Naive thymus-derived CD8-positive, alpha-beta T cell (primary cell): ENCODE measurements at regions not wholly inside any gene's neighbourhood (a gene's known extent, or its start where the extent isn't known, plus 50 kb on each side); places are given as distances from the start of the nearest gene placed in this dataset.
"Not testable (repeated sequence)": the region's sequence is repeated elsewhere in the genome, so short reads cannot be mapped to it uniquely, and the experiment has no call there.

ENCODE experiments used
- ATAC-seq, 2 donors: fragments of 150-1000 bp; cut with Tn5 transposase in 1 of 2; sonication (Bioruptor Pico), chemical (Tn5 transposase) in 1 of 2; 1 replicate in 1 of 2; 2 replicates in 1 of 2; pipeline ENCODE4 v1.10.0; 2021; ENCODE audit warnings: mild to moderate bottlenecking in 2 of 2, moderate library complexity in 2 of 2
- POLR2A ChIA-PET: fragments of 350-600 bp; sonication (Branson Sonifier 250); formaldehyde crosslinking; loops from one replicate; lab custom pipeline; 2021; ENCODE audit warnings: antibody characterized with exemption; lab: Charles Lee
- DNase-seq, 10 donors: peaks; one replicate each; pipeline versions ENCODE4 v3.0.0 to v3.0.0-alpha.2; 2020 to 2022
- H3K27ac Mint-ChIP-seq, 10 donors: one replicate each; pipeline ENCODE4 v1.8.0; 2020 to 2022; ENCODE audit warnings: mild to moderate bottlenecking in 10 of 10, mixed read lengths in 10 of 10, moderate library complexity in 4 of 10, inconsistent platforms in 1 of 10
- H3K27me3 Mint-ChIP-seq, 5 donors: one replicate each; pipeline ENCODE4 v1.8.0; 2021 to 2022; ENCODE audit warnings: mixed read lengths in 5 of 5
- H3K36me3 Mint-ChIP-seq, 3 donors: one replicate each; pipeline ENCODE4 v1.8.0; 2020 to 2022; ENCODE audit warnings: mixed read lengths in 3 of 3, mild to moderate bottlenecking in 2 of 3, inconsistent platforms in 1 of 3
- H3K4me1 Mint-ChIP-seq, 4 donors: one replicate each; pipeline ENCODE4 v1.8.0; 2021 to 2022; ENCODE audit warnings: mixed read lengths in 4 of 4
- H3K4me3 Mint-ChIP-seq, 10 donors: one replicate each; pipeline ENCODE4 v1.8.0; 2020 to 2022; ENCODE audit warnings: mild to moderate bottlenecking in 10 of 10, mixed read lengths in 10 of 10, moderate library complexity in 6 of 10, inconsistent platforms in 1 of 10
- H3K9me3 Mint-ChIP-seq, 9 donors: one replicate each; pipeline ENCODE4 v1.8.0; 2020 to 2022; ENCODE audit warnings: mixed read lengths in 9 of 9, mild to moderate bottlenecking in 3 of 9, inconsistent platforms in 1 of 9, moderate library complexity in 1 of 9

- Mint-ChIP-seq H3K27ac (no peak overlapping the region), H3K36me3 (no peaks in the 10 kb centered on the region), H3K4me1 (no peaks in the 10 kb centered on the region), H3K4me3 (no peak overlapping the region), H3K9me3 (peaks cover 0 to 6% (median 0%) of the 10 kb centered on the region in 9 donors), H3K27me3 (peaks cover 0 to 13% (median 3%) of the 10 kb centered on the region in 5 donors)
- no peak for ATAC-seq
- POLR2A ChIA-PET, result no interaction called here
- DNase-seq, result no peak
These were observed 321.5 kb upstream of the RPS23 start for GRCh38 chr5:82599692-82600091.

- Mint-ChIP-seq H3K27me3 (peaks cover 0 to 13% (median 3%) of the 10 kb centered on the region in 5 donors), H3K27ac (no peak overlapping the region), H3K4me1 (no peaks in the 10 kb centered on the region), H3K9me3 (peaks cover 0 to 3% (median 0%) of the 10 kb centered on the region in 9 donors), H3K36me3 (no peaks in the 10 kb centered on the region), H3K4me3 (no peak overlapping the region)
- DNase-seq, result no peak
- ATAC-seq, result no peak
- POLR2A ChIA-PET, result no interaction called here
These were observed 320.9 kb upstream of the RPS23 start for GRCh38 chr5:82599030-82599429.

GRCh38 chr5:82597437-82597836, 319.3 kb upstream of the RPS23 start:
- ATAC-seq (no peak), DNase-seq (no peak)
- no peak overlapping the region for H3K4me3 Mint-ChIP-seq
- POLR2A ChIA-PET, result no interaction called here
- no peaks in the 10 kb centered on the region for H3K36me3 Mint-ChIP-seq
- no peaks in the 10 kb centered on the region for H3K9me3 Mint-ChIP-seq
- H3K27me3 Mint-ChIP-seq, result peaks cover 0 to 13% (median 4%) of the 10 kb centered on the region in 5 donors
- no peaks in the 10 kb centered on the region for H3K4me1 Mint-ChIP-seq
- no peak overlapping the region for H3K27ac Mint-ChIP-seq

GRCh38 chr5:82596451-82596850, 318.3 kb upstream of the RPS23 start:
- Mint-ChIP-seq H3K27me3 (peaks cover 0 to 13% (median 7%) of the 10 kb centered on the region in 5 donors), H3K9me3 (peaks cover 0 to 2% (median 0%) of the 10 kb centered on the region in 9 donors), H3K27ac (no peak overlapping the region), H3K4me3 (no peak overlapping the region), H3K36me3 (no peaks in the 10 kb centered on the region), H3K4me1 (no peaks in the 10 kb centered on the region)
- DNase-seq, result no peak
- ATAC-seq, result no peak
- POLR2A ChIA-PET, result no interaction called here

GRCh38 chr5:82595113-82595512, 317.0 kb upstream of the RPS23 start:
- DNase-seq (no peak), ATAC-seq (no peak)
- H3K4me1 Mint-ChIP-seq, result no peaks in the 10 kb centered on the region
- no peak overlapping the region for H3K4me3 Mint-ChIP-seq
- H3K27ac Mint-ChIP-seq, result no peak overlapping the region
- peaks cover 0 to 13% (median 9%) of the 10 kb centered on the region in 5 donors for H3K27me3 Mint-ChIP-seq
- POLR2A ChIA-PET, result no interaction called here
- peaks cover 0 to 5% (median 1%) of the 10 kb centered on the region in 3 donors for H3K36me3 Mint-ChIP-seq
- peaks cover 0 to 11% (median 3%) of the 10 kb centered on the region in 9 donors for H3K9me3 Mint-ChIP-seq

GRCh38 chr5:82594097-82594496, 315.9 kb upstream of the RPS23 start:
- POLR2A ChIA-PET, result no interaction called here
- H3K4me3 Mint-ChIP-seq, result no peak overlapping the region
- H3K4me1 Mint-ChIP-seq, result no peaks in the 10 kb centered on the region
- no peak overlapping the region for H3K27ac Mint-ChIP-seq
- DNase-seq (no peak), ATAC-seq (no peak)
- peaks cover 0 to 13% (median 9%) of the 10 kb centered on the region in 5 donors for H3K27me3 Mint-ChIP-seq
- peaks cover 0 to 16% (median 3%) of the 10 kb centered on the region in 9 donors for H3K9me3 Mint-ChIP-seq
- peaks cover 0 to 7% (median 1%) of the 10 kb centered on the region in 3 donors for H3K36me3 Mint-ChIP-seq

GRCh38 chr5:82593481-82593880, 315.3 kb upstream of the RPS23 start:
- peaks cover 0 to 7% (median 1%) of the 10 kb centered on the region in 3 donors for H3K36me3 Mint-ChIP-seq
- POLR2A ChIA-PET, result no interaction called here

GRCh38 chr5:82591021-82591515, 312.9 kb upstream of the RPS23 start:
- Mint-ChIP-seq H3K4me3 (no peak overlapping the region), H3K36me3 (peaks cover 0 to 7% (median 1%) of the 10 kb centered on the region in 3 donors), H3K4me1 (no peaks in the 10 kb centered on the region), H3K27ac (no peak overlapping the region), H3K27me3 (peaks cover 0 to 10% (median 9%) of the 10 kb centered on the region in 5 donors), H3K9me3 (peaks cover 0 to 16% (median 3%) of the 10 kb centered on the region in 9 donors)
- DNase-seq (no peak), ATAC-seq (no peak)
- POLR2A ChIA-PET, result no interaction called here

More at GRCh38 chr5:82593481-82593880, 315.3 kb upstream of the RPS23 start:
- Mint-ChIP-seq H3K27ac (no peak overlapping the region), H3K27me3 (peaks cover 0 to 13% (median 9%) of the 10 kb centered on the region in 5 donors), H3K4me3 (no peak overlapping the region), H3K9me3 (peaks cover 0 to 16% (median 3%) of the 10 kb centered on the region in 9 donors), H3K4me1 (no peaks in the 10 kb centered on the region)
- no peak for ATAC-seq
- no peak for DNase-seq

GRCh38 chr5:82590112-82590511, 312.0 kb upstream of the RPS23 start:
- Mint-ChIP-seq H3K4me3 (no peak overlapping the region), H3K36me3 (peaks cover 0 to 7% (median 1%) of the 10 kb centered on the region in 3 donors), H3K4me1 (no peaks in the 10 kb centered on the region), H3K9me3 (peaks cover 0 to 16% (median 3%) of the 10 kb centered on the region in 9 donors), H3K27ac (no peak overlapping the region), H3K27me3 (peaks cover 1 to 10% (median 7%) of the 10 kb centered on the region in 5 donors)
- DNase-seq, result no peak
- no peak for ATAC-seq
- POLR2A ChIA-PET, result no interaction called here

- no peak for ATAC-seq
- Mint-ChIP-seq H3K4me1 (no peaks in the 10 kb centered on the region), H3K27me3 (peaks cover 1 to 15% (median 4%) of the 10 kb centered on the region in 5 donors), H3K27ac (no peak overlapping the region), H3K4me3 (no peak overlapping the region), H3K9me3 (peaks cover 0 to 39% (median 19%) of the 10 kb centered on the region in 9 donors), H3K36me3 (peaks cover 0 to 20% (median 5%) of the 10 kb centered on the region in 3 donors)
- POLR2A ChIA-PET, result no interaction called here
- DNase-seq, result no peak
These were observed 308.6 kb upstream of the RPS23 start for GRCh38 chr5:82586661-82587310.

- Mint-ChIP-seq H3K36me3 (peaks cover 0 to 20% (median 6%) of the 10 kb centered on the region in 3 donors), H3K4me1 (no peaks in the 10 kb centered on the region), H3K9me3 (peaks cover 0 to 40% (median 19%) of the 10 kb centered on the region in 9 donors), H3K27ac (no peak overlapping the region), H3K4me3 (no peak overlapping the region), H3K27me3 (peaks cover 0 to 10% (median 1%) of the 10 kb centered on the region in 5 donors)
- ATAC-seq, result no peak
- POLR2A ChIA-PET, result no interaction called here
- no peak for DNase-seq
These were observed 308.0 kb upstream of the RPS23 start for GRCh38 chr5:82586181-82586580.

- DNase-seq (no peak), ATAC-seq (no peak)
- Mint-ChIP-seq H3K4me3 (no peak overlapping the region), H3K9me3 (peaks cover 0 to 36% (median 21%) of the 10 kb centered on the region in 9 donors), H3K27ac (no peak overlapping the region), H3K27me3 (peaks cover 0 to 10% (median 1%) of the 10 kb centered on the region in 5 donors), H3K36me3 (peaks cover 0 to 13% (median 5%) of the 10 kb centered on the region in 3 donors), H3K4me1 (no peaks in the 10 kb centered on the region)
- POLR2A ChIA-PET, result no interaction called here
These were observed 306.5 kb upstream of the RPS23 start for GRCh38 chr5:82584631-82585030.

GRCh38 chr5:82583331-82583730, 305.2 kb upstream of the RPS23 start:
- H3K4me3 Mint-ChIP-seq, DNase-seq, H3K27ac Mint-ChIP-seq, POLR2A ChIA-PET, H3K4me1 Mint-ChIP-seq, ATAC-seq, H3K27me3 Mint-ChIP-seq: not testable (repeated sequence)
- Mint-ChIP-seq H3K36me3 (peaks cover 0 to 13% (median 5%) of the 10 kb centered on the region in 3 donors), H3K9me3 (peaks cover 0 to 36% (median 23%) of the 10 kb centered on the region in 9 donors)
